Uterus (tissue), 3 donors: ENCODE measurements at regions not wholly inside any gene's neighbourhood (a gene's known extent, or its start where the extent isn't known, plus 50 kb on each side); places are given as distances from the start of the nearest gene placed in this dataset.

Experiments
- DNase-seq, 2 donors: peaks; one replicate each; pipeline ENCODE4 v3.0.0-alpha.2; 2019 to 2020
- H3K27ac ChIP-seq, 2 donors: fragments of 200-600 bp; sonication (generic); 1 replicate in 1 of 2; 2 replicates in 1 of 2; pipeline ENCODE4 v1.5.1; 2016 to 2018
- H3K27me3 ChIP-seq, 2 donors: fragments of 200-600 bp; sonication (generic); one replicate each; pipeline ENCODE4 v1.5.1; 2018 to 2019; ENCODE audit warnings: control low read depth in 1 of 2
- H3K36me3 ChIP-seq, 2 donors: fragments of 200-600 bp; sonication (generic); one replicate each; pipeline ENCODE4 v1.5.1; 2019; ENCODE audit warnings: control low read depth in 1 of 2
- H3K4me1 ChIP-seq, 2 donors: fragments of 200-600 bp; sonication (generic); one replicate each; pipeline ENCODE4 v1.5.1; 2018 to 2019; ENCODE audit warnings: control low read depth in 1 of 2
- H3K4me3 ChIP-seq, 2 donors: fragments of 200-600 bp; sonication (generic); 1 replicate in 1 of 2; 2 replicates in 1 of 2; pipeline ENCODE4 v1.5.1; 2018 to 2019; ENCODE audit warnings: mild to moderate bottlenecking in 1 of 2
- H3K9me3 ChIP-seq, 2 donors: fragments of 200-600 bp; sonication (generic); one replicate each; pipeline ENCODE4 v1.5.1; 2019; ENCODE audit warnings: control low read depth in 1 of 2
- CTCF ChIP-seq, 4 experiments: fragments of 200-600 bp in 2 of 4; fragments of 450-650 bp in 2 of 4; sonication (generic) in 2 of 4; IDR thresholded peaks; one replicate each; pipeline ENCODE4 v1.5.1; 2016 to 2019; ENCODE audit warnings: antibody characterized with exemption in 4 of 4, mild to moderate bottlenecking in 2 of 4, moderate library complexity in 1 of 4
- POLR2A ChIP-seq, 2 donors: fragments of 450-650 bp; IDR thresholded peaks; one replicate each; pipeline ENCODE4 v1.6.1; 2016; ENCODE audit warnings: antibody characterized with exemption in 2 of 2, mild to moderate bottlenecking in 1 of 2, moderate library complexity in 1 of 2
- intact Hi-C: fragments of 100-400 bp; cut with DNase I; formaldehyde crosslinking; loops from one replicate; pipeline ENCODE4 v1.15.1; 2023; ENCODE audit warnings: low total_unique reads
- donor health status: DM: yes; HTN: yes; CAD: no.

GRCh38 chr17:13777003-13777402 is 175.3 kb upstream of the HS3ST3A1 start:
- DNase-seq: no peak
- no peaks in the 10 kb centered on the region for H3K9me3 ChIP-seq
- H3K4me3 ChIP-seq: no peak overlapping the region
- H3K4me1 ChIP-seq: no peaks in the 10 kb centered on the region
- intact Hi-C loops: no loop called here
- H3K27me3 ChIP-seq: no peaks in the 10 kb centered on the region
- TF ChIP-seq CTCF (IDR thresholded peaks at IDR 0.05): no peak
- no peak for TF ChIP-seq POLR2A (IDR thresholded peaks at IDR 0.05)
- no peak overlapping the region for H3K27ac ChIP-seq
- no peaks in the 10 kb centered on the region for H3K36me3 ChIP-seq

- no peak for DNase-seq
- no peaks in the 10 kb centered on the region for H3K4me1 ChIP-seq
These were observed 182.8 kb upstream of the HS3ST3A1 start for GRCh38 chr17:13784434-13785095.

GRCh38 chr17:13785981-13786598 is 184.4 kb upstream of the HS3ST3A1 start:
- Histone ChIP-seq H3K27me3 (no peaks in the 10 kb centered on the region), H3K4me3 (no peak overlapping the region), H3K9me3 (no peaks in the 10 kb centered on the region), H3K36me3 (no peaks in the 10 kb centered on the region), H3K4me1 (no peaks in the 10 kb centered on the region), H3K27ac (no peak overlapping the region)
- intact Hi-C loops: no loop called here
- TF ChIP-seq CTCF (IDR thresholded peaks at IDR 0.05) (no peak), POLR2A (IDR thresholded peaks at IDR 0.05) (no peak)
- DNase-seq: no peak

More at GRCh38 chr17:13784434-13785095, 182.8 kb upstream of the HS3ST3A1 start:
- intact Hi-C loops: no loop called here
- no peaks in the 10 kb centered on the region for H3K36me3 ChIP-seq
- no peaks in the 10 kb centered on the region for H3K27me3 ChIP-seq
- no peak for TF ChIP-seq CTCF (IDR thresholded peaks at IDR 0.05)
- TF ChIP-seq POLR2A (IDR thresholded peaks at IDR 0.05): no peak
- no peaks in the 10 kb centered on the region for H3K9me3 ChIP-seq
- H3K27ac ChIP-seq: no peak overlapping the region
- no peak overlapping the region for H3K4me3 ChIP-seq

- DNase-seq: no peak
- H3K4me3 ChIP-seq: no peak overlapping the region
- intact Hi-C loops: no loop called here
These were observed 185.9 kb upstream of the HS3ST3A1 start for GRCh38 chr17:13787636-13788035.

More at GRCh38 chr17:13787636-13788035, 185.9 kb upstream of the HS3ST3A1 start:
- Histone ChIP-seq H3K4me1 (no peaks in the 10 kb centered on the region), H3K27ac (no peak overlapping the region), H3K36me3 (no peaks in the 10 kb centered on the region), H3K27me3 (no peaks in the 10 kb centered on the region), H3K9me3 (no peaks in the 10 kb centered on the region)
- TF ChIP-seq CTCF (IDR thresholded peaks at IDR 0.05) (no peak), POLR2A (IDR thresholded peaks at IDR 0.05) (no peak)
